ENCODE measurements at regions not wholly inside any gene's neighbourhood (a gene's known extent, or its start where the extent isn't known, plus 50 kb on each side); places are given as distances from the start of the nearest gene placed in this dataset.

DNA sequence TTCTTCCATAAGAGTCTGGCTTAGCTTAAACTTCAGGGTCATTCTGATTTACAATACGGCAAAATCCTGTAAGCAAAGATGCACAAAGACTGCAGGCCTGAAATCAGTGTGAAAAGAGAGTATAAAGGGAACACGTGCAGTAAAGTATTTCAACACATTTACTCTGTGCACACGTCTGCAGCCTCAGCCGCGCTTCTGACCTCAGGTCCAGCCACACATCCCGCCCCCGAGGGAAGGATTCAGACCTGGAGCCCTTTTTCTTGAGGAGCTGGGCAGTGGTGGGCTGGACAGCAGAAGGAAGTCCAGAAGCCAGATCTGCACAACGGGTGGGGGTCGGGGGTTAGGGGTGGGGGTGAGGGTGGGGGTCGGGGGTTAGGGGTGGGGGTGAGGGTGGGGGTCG lies 58.9 kb upstream of the FAM20C start:
- Histone ChIP-seq H3K27me3 (ENCODE audit: insufficient read depth) (no peaks in the 10 kb centered on the region), H3K36me3 (ENCODE audit: insufficient read depth) (no peaks in the 10 kb centered on the region), H4K20me1 (replicated peaks; ENCODE audit: insufficient read depth) (no peaks in the 10 kb centered on the region), H3K27ac (ENCODE audit: low read depth) (no peak overlapping the region), H3K4me3 (no peak overlapping the region), H3K9me2 (ENCODE audit: insufficient read depth) (peaks cover 4% of the 10 kb centered on the region; the same call in 1 of the 2 replicates), H3K4me2 (no peak overlapping the region), H2AFZ (no peak overlapping the region), H3K79me2 (replicated peaks; ENCODE audit: insufficient read depth) (no peaks in the 10 kb centered on the region), H3K4me1 (ENCODE audit: insufficient read depth) (no peaks in the 10 kb centered on the region; the same call in 1 of the 2 replicates), H3F3A (replicated peaks; ENCODE audit: low read depth) (no peaks in the 10 kb centered on the region)
- no peak overlapping the region for H3K27ac Mint-ChIP-seq
- H3K4me3 Mint-ChIP-seq: no peak overlapping the region
- ATAC-seq (no peak), DNase-seq (ENCODE audit: low spot score) (no peak)
- peaks cover 12% of the 10 kb centered on the region; the same call in 2 of the 3 replicates for H3K4me1 Mint-ChIP-seq
- no peak for TF ChIP-seq CREB1 (CRISPR knock-in tag; IDR thresholded peaks at IDR 0.05; ENCODE audit: low read depth)
- peaks cover 11% of the 10 kb centered on the region for H3K27me3 Mint-ChIP-seq (ENCODE audit: insufficient read depth, low read depth, poor library complexity)
- H3K9me3 Mint-ChIP-seq: no peaks in the 10 kb centered on the region
- H3K36me3 Mint-ChIP-seq (ENCODE audit: low read depth): no peaks in the 10 kb centered on the region

DNA sequence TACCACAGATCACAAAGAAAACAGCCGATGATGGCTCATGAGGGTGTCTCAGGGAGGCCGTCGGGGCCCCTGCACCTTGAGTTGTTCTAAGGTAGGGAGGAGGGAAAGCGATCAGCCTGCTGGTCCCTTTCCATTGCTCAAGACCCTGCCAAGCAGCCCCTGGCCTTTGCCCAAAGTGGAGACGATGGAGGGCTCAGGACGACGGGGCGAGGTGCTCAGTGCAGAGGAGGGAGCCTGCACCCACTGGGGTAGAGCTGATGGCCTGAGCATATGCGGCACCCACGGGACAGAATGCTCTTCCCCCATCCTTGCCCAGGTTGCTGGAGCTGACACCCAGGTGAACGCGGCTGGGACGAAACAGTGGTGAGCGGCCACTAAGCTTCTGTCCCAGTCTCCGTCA lies 58.3 kb upstream of the FAM20C start:
- Histone ChIP-seq H3K27ac (ENCODE audit: low read depth) (no peak overlapping the region), H4K20me1 (replicated peaks; ENCODE audit: insufficient read depth) (no peaks in the 10 kb centered on the region), H2AFZ (no peak overlapping the region), H3K4me2 (no peak overlapping the region), H3K79me2 (replicated peaks; ENCODE audit: insufficient read depth) (no peaks in the 10 kb centered on the region), H3K36me3 (ENCODE audit: insufficient read depth) (no peaks in the 10 kb centered on the region), H3K4me3 (no peak overlapping the region), H3K9me2 (ENCODE audit: insufficient read depth) (peaks cover 4% of the 10 kb centered on the region; the same call in 1 of the 2 replicates), H3K27me3 (ENCODE audit: insufficient read depth) (no peaks in the 10 kb centered on the region), H3F3A (replicated peaks; ENCODE audit: low read depth) (0 out of 2 replicates have a peak, but pooled peaks cover 5% of the 10 kb centered on the region), H3K4me1 (ENCODE audit: insufficient read depth) (peaks cover 2% of the 10 kb centered on the region; the same call in 1 of the 2 replicates)
- Mint-ChIP-seq H3K4me1 (peaks cover 16% of the 10 kb centered on the region; the same call in 2 of the 3 replicates), H3K27ac (no peak overlapping the region), H3K36me3 (ENCODE audit: low read depth) (no peaks in the 10 kb centered on the region), H3K27me3 (ENCODE audit: insufficient read depth, low read depth, poor library complexity) (peaks cover 10% of the 10 kb centered on the region), H3K4me3 (no peak overlapping the region), H3K9me3 (no peaks in the 10 kb centered on the region)
- no peak for ATAC-seq
- no peak for DNase-seq (ENCODE audit: low spot score)
- TF ChIP-seq, protein P1, sequence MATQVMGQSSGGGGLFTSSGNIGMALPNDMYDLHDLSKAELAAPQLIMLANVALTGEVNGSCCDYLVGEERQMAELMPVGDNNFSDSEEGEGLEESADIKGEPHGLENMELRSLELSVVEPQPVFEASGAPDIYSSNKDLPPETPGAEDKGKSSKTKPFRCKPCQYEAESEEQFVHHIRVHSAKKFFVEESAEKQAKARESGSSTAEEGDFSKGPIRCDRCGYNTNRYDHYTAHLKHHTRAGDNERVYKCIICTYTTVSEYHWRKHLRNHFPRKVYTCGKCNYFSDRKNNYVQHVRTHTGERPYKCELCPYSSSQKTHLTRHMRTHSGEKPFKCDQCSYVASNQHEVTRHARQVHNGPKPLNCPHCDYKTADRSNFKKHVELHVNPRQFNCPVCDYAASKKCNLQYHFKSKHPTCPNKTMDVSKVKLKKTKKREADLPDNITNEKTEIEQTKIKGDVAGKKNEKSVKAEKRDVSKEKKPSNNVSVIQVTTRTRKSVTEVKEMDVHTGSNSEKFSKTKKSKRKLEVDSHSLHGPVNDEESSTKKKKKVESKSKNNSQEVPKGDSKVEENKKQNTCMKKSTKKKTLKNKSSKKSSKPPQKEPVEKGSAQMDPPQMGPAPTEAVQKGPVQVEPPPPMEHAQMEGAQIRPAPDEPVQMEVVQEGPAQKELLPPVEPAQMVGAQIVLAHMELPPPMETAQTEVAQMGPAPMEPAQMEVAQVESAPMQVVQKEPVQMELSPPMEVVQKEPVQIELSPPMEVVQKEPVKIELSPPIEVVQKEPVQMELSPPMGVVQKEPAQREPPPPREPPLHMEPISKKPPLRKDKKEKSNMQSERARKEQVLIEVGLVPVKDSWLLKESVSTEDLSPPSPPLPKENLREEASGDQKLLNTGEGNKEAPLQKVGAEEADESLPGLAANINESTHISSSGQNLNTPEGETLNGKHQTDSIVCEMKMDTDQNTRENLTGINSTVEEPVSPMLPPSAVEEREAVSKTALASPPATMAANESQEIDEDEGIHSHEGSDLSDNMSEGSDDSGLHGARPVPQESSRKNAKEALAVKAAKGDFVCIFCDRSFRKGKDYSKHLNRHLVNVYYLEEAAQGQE (IDR thresholded peaks at IDR 0.05; ENCODE audit: unreplicated experiment): no peak

DNA sequence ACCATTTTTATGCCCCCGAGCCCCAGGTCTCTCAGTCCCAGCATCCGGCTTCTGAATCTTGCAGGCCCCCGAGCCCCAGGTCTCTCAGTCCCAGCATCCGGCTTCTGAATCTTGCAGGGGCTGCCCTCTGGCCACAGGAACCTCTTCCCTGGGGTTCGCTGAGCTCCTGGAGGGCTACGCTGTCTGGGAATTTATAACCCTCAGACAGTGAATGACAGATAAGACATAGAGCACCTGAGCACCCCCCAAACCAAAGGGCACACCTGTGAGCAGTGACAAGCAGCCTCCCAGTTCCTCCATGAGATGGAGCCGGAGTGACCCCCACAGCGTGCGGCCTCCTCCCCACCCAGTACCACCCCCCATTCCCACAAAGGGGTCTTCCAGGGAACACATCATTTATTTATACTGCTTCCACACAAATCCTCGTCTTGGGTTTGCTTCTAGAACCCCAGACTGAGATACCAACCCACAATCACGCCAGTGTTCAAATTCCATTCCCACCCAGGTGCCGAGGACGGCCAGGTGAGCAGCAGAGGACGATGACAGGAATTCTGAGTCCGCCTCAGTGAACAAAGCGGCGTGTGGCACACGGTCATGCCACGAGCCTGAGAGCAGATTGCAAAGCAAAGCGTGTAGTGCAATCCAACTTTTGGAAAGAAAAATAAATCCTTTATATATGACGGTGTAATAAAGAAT lies 57.7 kb upstream of the FAM20C start:
- H3K27me3 Mint-ChIP-seq (ENCODE audit: insufficient read depth, low read depth, poor library complexity): peaks cover 15% of the 10 kb centered on the region
- no peak overlapping the region for H3K27ac Mint-ChIP-seq
- H3K9me2 ChIP-seq (ENCODE audit: insufficient read depth): peaks cover 4% of the 10 kb centered on the region; the same call in 1 of the 2 replicates
- H3K36me3 ChIP-seq (ENCODE audit: insufficient read depth): no peaks in the 10 kb centered on the region
- peaks cover 7% of the 10 kb centered on the region; the same call in 1 of the 2 replicates for H3K4me1 ChIP-seq (ENCODE audit: insufficient read depth)
- H3K27ac ChIP-seq (ENCODE audit: low read depth): no peak overlapping the region
- no peaks in the 10 kb centered on the region for H3K36me3 Mint-ChIP-seq (ENCODE audit: low read depth)
- H4K20me1 ChIP-seq (replicated peaks; ENCODE audit: insufficient read depth): no peaks in the 10 kb centered on the region
- ATAC-seq: no peak
- H2AFZ ChIP-seq: no peak overlapping the region
- no peaks in the 10 kb centered on the region for H3K79me2 ChIP-seq (replicated peaks; ENCODE audit: insufficient read depth)
- H3K4me2 ChIP-seq: no peak overlapping the region
- H3K27me3 ChIP-seq (ENCODE audit: insufficient read depth): no peaks in the 10 kb centered on the region
- no peak overlapping the region; the same call in 2 of the 3 replicates for H3K4me3 Mint-ChIP-seq
- no peaks in the 10 kb centered on the region for H3K9me3 Mint-ChIP-seq
- DNase-seq (ENCODE audit: low spot score): no peak
- no peak overlapping the region for H3K4me3 ChIP-seq
- peaks cover 23% of the 10 kb centered on the region for H3K4me1 Mint-ChIP-seq
- H3F3A ChIP-seq (replicated peaks; ENCODE audit: low read depth): 0 out of 2 replicates have a peak, but pooled peaks cover 5% of the 10 kb centered on the region
- TF ChIP-seq POLR2AphosphoS5 (IDR thresholded peaks at IDR 0.05; ENCODE audit: low read depth): no peak
- no peak for TF ChIP-seq ZNF331 (CRISPR knock-in tag; IDR thresholded peaks at IDR 0.05; ENCODE audit: low read depth)
- TF ChIP-seq STAT1 (IDR thresholded peaks at IDR 0.05; ENCODE audit: unreplicated experiment): no peak
- TF ChIP-seq, protein P1 (IDR thresholded peaks at IDR 0.05; ENCODE audit: unreplicated experiment): no peak

All from GM23338 (cell line).